ENCODE measurements at regions not wholly inside any gene's neighbourhood (a gene's known extent, or its start where the extent isn't known, plus 50 kb on each side); places are given as distances from the start of the nearest gene placed in this dataset.
"Not testable (repeated sequence)": the region's sequence is repeated elsewhere in the genome, so short reads cannot be mapped to it uniquely, and the experiment has no call there.

DNA sequence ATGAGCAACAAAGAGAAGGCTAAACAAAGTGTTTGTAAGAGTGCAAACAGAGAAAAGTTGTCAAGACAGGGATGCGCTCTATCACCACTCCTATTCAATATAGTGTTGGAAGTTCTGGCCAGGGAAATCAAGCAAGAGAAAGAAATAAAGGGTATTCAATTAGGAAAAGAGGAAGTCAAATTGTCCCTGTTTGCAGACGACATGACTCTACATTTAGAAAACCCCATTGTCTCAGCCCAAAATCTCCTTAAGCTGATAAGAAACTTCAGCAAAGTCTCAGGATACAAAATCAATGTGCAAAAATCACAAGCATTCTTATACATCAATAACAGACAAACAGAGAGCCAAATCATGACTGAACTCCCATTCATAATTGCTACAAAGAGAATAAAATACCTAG lies 143.4 kb upstream of the POGK start:
- not testable (repeated sequence) for H3K4me3 ChIP-seq; DNase-seq (ENCODE audit: low read depth in 1 of 2, low spot score in 2 of 2); H3K9me3 ChIP-seq (replicated peaks); H3K27me3 ChIP-seq (replicated peaks); H3K4me1 ChIP-seq (replicated peaks); H3K27ac ChIP-seq; H3K36me3 ChIP-seq

DNA sequence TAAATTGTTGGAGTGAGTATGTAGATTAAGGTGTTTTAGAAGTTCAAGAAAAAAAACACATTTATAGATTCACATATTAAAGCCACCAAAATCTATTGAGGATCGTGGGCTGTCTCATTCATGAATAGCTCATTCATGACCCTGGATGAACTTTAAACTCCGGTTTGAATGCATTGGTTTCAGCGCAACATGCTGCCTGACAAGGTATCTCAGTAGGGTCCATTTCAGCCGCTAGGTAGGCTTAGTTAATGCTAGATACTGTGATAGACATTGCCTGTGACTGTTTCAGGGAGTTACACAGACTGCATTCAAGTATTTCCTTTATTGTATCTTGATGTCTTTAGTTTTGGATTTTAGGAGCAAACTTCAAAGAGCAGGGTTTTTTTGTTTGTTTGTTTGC lies 140.5 kb upstream of the POGK start:
- Histone ChIP-seq H3K4me1 (replicated peaks) (no peaks in the 10 kb centered on the region), H3K27ac (no peak overlapping the region), H3K4me3 (no peak overlapping the region), H3K36me3 (no peaks in the 10 kb centered on the region), H3K27me3 (replicated peaks) (no peaks in the 10 kb centered on the region), H3K9me3 (replicated peaks) (no peaks in the 10 kb centered on the region)
- no peak for DNase-seq (ENCODE audit: low read depth in 1 of 2, low spot score in 2 of 2)

DNA sequence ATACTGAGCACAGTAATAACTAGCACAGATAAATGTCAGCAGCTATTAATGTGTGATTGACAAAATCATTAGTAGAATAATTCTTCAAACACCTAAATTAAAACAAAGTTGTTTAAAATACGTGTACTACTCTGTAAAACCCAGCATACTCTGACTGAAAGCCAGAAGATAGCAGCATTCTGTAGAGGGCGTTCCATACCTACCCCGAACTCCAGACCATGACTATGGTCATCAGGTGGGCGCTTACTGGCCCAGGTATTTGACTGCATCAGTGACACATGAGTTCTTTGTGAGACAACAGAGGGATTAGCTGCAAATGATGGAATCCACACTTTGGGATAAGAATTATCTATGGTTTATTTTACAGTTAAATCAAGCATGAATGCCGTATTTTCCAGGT lies 139.7 kb upstream of the POGK start:
- no peak for DNase-seq (ENCODE audit: low read depth in 1 of 2, low spot score in 2 of 2)
- Histone ChIP-seq H3K27ac (no peak overlapping the region), H3K4me1 (replicated peaks) (no peaks in the 10 kb centered on the region), H3K36me3 (no peaks in the 10 kb centered on the region), H3K27me3 (replicated peaks) (no peaks in the 10 kb centered on the region), H3K4me3 (no peak overlapping the region), H3K9me3 (replicated peaks) (no peaks in the 10 kb centered on the region)

DNA sequence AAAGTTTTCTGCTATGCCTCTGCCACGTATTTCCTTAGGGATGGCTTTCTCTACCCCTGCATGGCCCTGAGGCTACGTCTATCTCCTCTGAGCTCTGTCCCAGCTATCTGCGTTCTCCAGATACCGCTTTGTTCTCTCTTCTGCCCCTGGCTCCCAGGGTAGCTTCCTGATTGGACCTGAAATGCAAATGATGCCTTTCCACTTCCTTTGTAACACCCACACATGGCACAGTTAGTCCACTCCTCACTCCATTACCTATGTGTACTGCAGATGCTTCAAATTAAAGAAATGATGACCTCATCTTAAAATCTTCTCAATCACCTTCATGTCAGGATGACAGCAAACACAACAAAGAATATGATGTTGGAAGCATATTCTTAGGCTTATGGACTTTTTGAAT lies 138.6 kb upstream of the POGK start:
- H3K4me1 ChIP-seq (replicated peaks) = no peaks in the 10 kb centered on the region
- no peaks in the 10 kb centered on the region for H3K36me3 ChIP-seq
- H3K9me3 ChIP-seq (replicated peaks) = no peaks in the 10 kb centered on the region
- H3K27me3 ChIP-seq (replicated peaks) = no peaks in the 10 kb centered on the region
- no peak for DNase-seq (ENCODE audit: low read depth in 1 of 2, low spot score in 2 of 2)
- H3K4me3 ChIP-seq = no peak overlapping the region
- no peak overlapping the region for H3K27ac ChIP-seq

DNA sequence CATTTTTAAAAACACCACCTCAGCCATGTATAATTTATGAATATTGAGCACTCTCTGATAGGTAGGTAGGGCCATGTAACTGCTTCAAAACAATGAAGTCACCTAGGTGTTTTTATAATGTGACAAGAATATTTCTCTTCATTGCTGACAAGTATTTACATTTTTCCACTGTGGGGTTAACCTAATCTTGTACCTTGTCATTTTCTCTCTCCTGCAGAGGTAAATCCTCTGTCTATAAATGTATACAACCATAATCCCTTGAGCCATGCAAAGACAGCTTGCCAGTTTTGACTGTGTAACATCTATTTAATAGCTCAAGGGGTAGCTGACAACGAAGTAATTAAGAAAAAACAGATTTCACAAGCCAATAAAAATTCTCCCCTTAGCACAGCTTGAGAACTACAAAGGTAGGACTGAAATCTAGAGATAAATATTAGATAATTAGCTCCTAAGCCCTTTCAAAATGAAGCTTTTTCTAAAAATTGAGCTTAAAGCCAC lies 137.6 kb upstream of the POGK start:
- DNase-seq (ENCODE audit: low read depth in 1 of 2, low spot score in 2 of 2) = no peak
- Histone ChIP-seq H3K9me3 (replicated peaks) (no peaks in the 10 kb centered on the region), H3K36me3 (no peaks in the 10 kb centered on the region), H3K4me1 (replicated peaks) (no peaks in the 10 kb centered on the region), H3K27me3 (replicated peaks) (no peaks in the 10 kb centered on the region), H3K27ac (no peak overlapping the region), H3K4me3 (no peak overlapping the region)

DNA sequence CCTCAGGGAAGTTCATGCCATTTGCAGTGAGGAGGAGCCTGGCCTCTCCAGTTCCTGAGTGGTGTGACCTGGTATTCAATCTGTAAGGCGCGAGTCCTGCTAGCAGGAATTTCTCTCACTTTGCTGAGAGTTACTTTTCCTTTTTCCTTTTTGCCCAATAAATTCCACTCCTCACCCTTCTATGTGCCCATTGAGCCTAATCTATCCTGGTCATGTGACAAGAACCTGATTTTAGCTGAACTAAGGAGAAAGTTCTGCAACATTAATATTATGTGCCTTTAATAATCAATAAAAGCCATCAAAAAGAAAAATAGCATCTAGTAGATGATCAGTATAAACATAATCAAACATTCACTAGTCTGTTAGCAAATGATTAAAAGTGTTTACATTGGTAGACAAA lies 136.1 kb upstream of the POGK start:
- H3K4me3 ChIP-seq = no peak overlapping the region
- no peak for DNase-seq (ENCODE audit: low read depth in 1 of 2, low spot score in 2 of 2)
- no peaks in the 10 kb centered on the region for H3K36me3 ChIP-seq
- no peaks in the 10 kb centered on the region for H3K4me1 ChIP-seq (replicated peaks)
- H3K27me3 ChIP-seq (replicated peaks) = no peaks in the 10 kb centered on the region
- H3K9me3 ChIP-seq (replicated peaks) = no peaks in the 10 kb centered on the region
- H3K27ac ChIP-seq = no peak overlapping the region

DNA sequence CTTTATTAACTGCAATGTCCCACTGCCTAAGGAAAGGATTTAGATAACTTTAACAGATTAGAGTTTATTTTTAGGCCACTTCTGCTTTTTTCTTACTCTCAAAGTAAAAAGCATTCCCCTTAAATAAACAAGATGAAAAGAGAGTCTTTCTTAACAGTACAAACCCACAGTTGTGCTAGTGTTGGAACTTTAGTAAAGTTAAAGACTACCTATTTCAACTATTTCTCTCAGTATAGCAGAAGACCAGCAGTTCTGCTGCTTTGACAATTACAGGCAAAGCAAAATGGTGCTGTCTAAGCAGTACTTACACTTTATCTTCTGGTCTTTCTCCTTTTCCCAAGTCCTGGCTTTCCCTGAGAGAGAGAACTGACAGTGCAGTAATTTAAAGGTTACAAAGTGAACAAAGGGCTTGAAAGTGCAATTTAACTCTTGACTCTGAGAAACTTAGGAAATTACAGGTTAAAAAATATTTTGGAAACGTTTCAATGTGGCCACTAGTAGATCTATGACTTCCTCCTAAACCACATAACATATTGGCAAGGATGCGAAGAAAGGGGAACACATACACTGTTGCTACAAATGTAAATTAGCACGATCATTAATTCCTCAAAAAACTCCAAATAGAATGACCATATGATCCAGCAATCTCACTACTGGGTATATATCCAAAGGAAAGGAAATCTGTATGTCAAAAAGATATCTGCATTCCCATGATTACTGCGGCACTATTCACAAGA lies 135.4 kb upstream of the POGK start:
- Histone ChIP-seq H3K4me1 (replicated peaks) (no peaks in the 10 kb centered on the region), H3K9me3 (replicated peaks) (no peaks in the 10 kb centered on the region), H3K27me3 (replicated peaks) (no peaks in the 10 kb centered on the region), H3K36me3 (no peaks in the 10 kb centered on the region), H3K27ac (no peak overlapping the region), H3K4me3 (no peak overlapping the region)
- DNase-seq (ENCODE audit: low read depth in 1 of 2, low spot score in 2 of 2) = no peak

DNA sequence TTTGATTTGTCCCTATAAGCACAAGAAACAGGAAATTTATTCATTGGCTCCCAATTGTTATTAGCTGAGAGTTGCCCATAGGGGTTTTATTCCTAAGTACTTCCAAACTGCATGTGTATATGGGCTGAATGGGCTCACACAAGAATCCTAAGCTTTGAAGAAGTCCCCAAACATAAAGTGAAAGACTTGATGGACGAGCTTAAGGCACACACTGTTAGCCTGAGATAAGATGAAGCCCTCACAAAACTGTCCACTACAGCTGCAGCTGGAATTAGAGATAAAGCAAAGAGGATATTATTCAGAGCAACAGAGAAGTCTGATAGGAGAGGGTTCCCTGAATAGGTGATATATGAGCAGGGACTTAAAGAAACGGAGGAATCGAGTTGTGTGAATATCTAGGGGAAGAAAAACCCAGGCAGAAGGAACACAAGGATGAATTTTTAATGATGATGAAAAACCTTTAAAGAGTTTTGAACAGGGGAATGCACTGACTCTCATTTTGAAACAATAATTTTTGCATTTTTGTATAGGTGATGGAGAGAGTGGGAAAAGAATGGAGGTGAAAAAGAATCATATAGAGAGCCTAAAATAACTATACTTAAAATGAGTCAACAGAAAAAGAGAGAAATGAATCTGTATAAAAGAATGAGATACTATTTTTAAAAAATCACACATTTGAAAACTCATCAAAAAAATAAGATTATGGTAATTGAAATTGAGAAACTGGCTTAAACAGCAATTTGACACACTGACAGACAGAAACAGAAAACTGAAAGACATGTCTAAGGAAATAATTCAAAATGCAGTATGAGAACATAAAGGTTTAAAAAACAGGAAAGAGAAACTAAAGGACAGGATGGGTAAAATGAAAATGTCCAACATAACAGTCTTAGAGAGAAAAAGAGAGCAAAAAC lies 133.6 kb upstream of the POGK start:
- H3K27me3 ChIP-seq (replicated peaks) = no peaks in the 10 kb centered on the region
- H3K4me3 ChIP-seq = no peak overlapping the region
- H3K9me3 ChIP-seq (replicated peaks) = no peaks in the 10 kb centered on the region
- no peak for DNase-seq (ENCODE audit: low read depth in 1 of 2, low spot score in 2 of 2)
- no peaks in the 10 kb centered on the region for H3K4me1 ChIP-seq (replicated peaks)
- H3K36me3 ChIP-seq = no peaks in the 10 kb centered on the region
- H3K27ac ChIP-seq = no peak overlapping the region

DNA sequence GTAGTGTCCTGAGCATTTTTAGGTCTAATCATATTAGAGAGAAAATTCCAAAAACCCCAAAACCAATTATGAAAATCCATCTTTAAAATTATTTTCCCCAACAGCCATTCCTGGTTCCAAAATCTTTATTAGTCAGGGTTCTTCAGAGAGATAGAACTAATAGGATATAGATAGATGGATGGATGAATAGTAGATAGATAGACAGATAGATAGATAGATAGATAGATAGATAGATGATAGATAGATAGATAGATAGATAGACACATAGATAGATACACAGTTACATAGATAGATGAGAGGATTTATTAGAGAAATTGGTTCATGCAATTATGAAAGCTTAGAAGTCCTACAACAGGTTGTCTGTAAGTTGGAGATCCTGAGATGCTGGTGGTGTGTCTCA lies 122.7 kb upstream of the POGK start:
- Histone ChIP-seq H3K36me3 (no peaks in the 10 kb centered on the region), H3K27ac (no peak overlapping the region), H3K9me3 (replicated peaks) (0 out of 2 replicates have a peak, but pooled peaks cover 3% of the 10 kb centered on the region), H3K4me3 (no peak overlapping the region), H3K27me3 (replicated peaks) (no peaks in the 10 kb centered on the region), H3K4me1 (replicated peaks) (no peaks in the 10 kb centered on the region)
- no peak for DNase-seq (ENCODE audit: low read depth in 1 of 2, low spot score in 2 of 2)

DNA sequence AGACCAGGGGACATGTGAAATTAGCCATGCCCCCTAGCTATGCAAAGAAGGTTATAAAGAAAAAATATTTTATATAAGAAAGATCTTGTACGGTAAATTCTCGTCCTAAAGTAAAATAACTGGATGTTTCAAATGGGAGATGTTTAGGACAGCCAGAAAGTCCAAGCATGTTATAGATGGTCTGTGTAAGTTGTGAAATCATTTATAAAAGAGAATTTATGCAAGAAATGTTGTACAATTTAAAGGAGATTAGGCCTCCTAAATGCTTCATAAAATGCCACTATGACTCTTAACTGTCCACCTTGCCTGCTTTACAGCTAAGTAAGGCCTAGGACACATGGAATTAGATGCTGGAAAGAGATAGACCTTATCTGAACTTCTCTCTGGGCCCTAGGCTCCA lies 118.1 kb upstream of the POGK start:
- H3K4me1 ChIP-seq (replicated peaks) = no peaks in the 10 kb centered on the region
- H3K9me3 ChIP-seq (replicated peaks) = 0 out of 2 replicates have a peak, but pooled peaks cover 5% of the 10 kb centered on the region
- H3K36me3 ChIP-seq = no peaks in the 10 kb centered on the region
- no peaks in the 10 kb centered on the region for H3K27me3 ChIP-seq (replicated peaks)
- H3K4me3 ChIP-seq = no peak overlapping the region
- DNase-seq (ENCODE audit: low read depth in 1 of 2, low spot score in 2 of 2) = no peak
- no peak overlapping the region for H3K27ac ChIP-seq

DNA sequence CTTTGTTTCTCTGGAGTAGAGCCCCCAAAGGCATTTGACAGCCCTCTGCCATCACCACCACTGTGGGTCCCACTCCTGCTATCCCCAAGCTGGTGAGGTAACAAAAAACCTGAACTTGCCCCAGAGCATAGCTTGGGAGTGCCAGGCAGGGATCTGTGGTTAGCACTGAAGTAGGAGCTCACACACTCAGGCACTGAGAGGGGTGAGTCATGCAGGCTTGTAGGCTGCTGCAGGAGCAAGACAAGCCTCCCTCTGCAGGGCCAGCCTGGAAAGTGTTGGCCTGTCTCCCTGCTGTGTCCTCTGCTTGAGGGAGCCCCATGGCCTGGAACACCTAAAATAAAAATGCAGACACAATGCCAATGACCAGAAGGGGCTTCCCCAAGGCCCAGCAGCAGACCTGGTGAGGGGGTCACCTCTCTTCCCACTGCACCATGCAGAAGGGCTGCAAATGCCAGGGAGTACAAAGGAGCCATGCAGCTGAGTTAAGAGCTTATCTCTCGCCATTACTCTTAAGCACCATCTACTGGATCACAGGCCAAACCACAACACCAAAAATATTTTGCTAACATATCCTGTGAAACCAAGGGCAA lies 108.9 kb upstream of the POGK start:
- no peak overlapping the region for H3K4me3 ChIP-seq
- DNase-seq (ENCODE audit: low read depth in 1 of 2, low spot score in 2 of 2) = no peak

DNA sequence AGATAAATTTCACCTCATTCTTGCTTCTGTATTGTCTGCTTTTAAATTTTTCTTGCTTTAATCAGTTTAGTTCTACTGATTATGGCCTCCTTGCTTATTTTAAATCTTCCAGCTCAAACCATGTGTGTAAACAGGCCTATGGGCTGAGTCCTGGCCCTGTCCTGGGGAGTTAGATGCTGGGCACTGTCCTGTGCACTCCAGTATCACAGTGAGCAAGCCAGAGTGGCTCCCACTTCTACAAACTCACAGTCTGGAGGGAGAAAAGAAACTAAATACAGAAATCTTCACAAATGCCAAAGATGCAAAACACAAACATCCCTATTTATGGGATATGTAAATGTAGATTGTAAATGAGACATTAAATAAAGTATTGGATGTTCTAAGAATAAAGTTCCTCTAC lies 101.1 kb upstream of the POGK start:
- DNase-seq (ENCODE audit: low read depth in 1 of 2, low spot score in 2 of 2) = no peak
- no peak overlapping the region for H3K27ac ChIP-seq
- no peaks in the 10 kb centered on the region for H3K36me3 ChIP-seq
- H3K9me3 ChIP-seq (replicated peaks) = no peaks in the 10 kb centered on the region
- no peaks in the 10 kb centered on the region for H3K27me3 ChIP-seq (replicated peaks)
- H3K4me3 ChIP-seq = no peak overlapping the region
- no peaks in the 10 kb centered on the region for H3K4me1 ChIP-seq (replicated peaks)

More for the DNA sequence above, 108.9 kb upstream of the POGK start:
- H3K36me3 ChIP-seq = no peaks in the 10 kb centered on the region
- H3K27me3 ChIP-seq (replicated peaks) = no peaks in the 10 kb centered on the region
- H3K9me3 ChIP-seq (replicated peaks) = peaks cover 4% of the 10 kb centered on the region; the same call in 1 of the 2 replicates
- H3K4me1 ChIP-seq (replicated peaks) = no peaks in the 10 kb centered on the region
- no peak overlapping the region for H3K27ac ChIP-seq

DNA sequence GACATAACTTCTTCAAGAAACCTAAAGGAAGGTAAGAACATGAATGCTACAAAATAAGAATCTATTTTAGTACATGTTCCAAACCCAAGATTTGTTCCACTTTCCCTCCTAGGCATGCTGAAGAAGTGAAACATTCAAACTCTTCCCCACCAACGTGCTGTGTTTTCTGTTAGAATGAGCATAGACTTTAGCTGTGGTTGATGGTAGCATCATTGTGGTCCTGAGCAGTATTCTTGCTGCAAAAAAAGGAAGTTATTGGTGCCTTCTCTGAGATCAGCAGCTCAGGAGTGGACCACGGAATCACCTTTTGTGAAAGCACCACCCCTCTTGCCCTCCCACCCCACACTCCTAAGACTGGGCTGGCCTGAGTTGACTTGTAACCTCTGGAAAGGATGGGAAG lies 100.4 kb upstream of the POGK start:
- no peak overlapping the region for H3K27ac ChIP-seq
- H3K27me3 ChIP-seq (replicated peaks) = no peaks in the 10 kb centered on the region
- no peaks in the 10 kb centered on the region for H3K4me1 ChIP-seq (replicated peaks)
- no peak overlapping the region for H3K4me3 ChIP-seq
- no peaks in the 10 kb centered on the region for H3K36me3 ChIP-seq
- H3K9me3 ChIP-seq (replicated peaks) = no peaks in the 10 kb centered on the region
- no peak for DNase-seq (ENCODE audit: low read depth in 1 of 2, low spot score in 2 of 2)

Measured in SJSA1 (cell line).